Body of pancreas (tissue), 4 donors: ENCODE measurements at regions not wholly inside any gene's neighbourhood (a gene's known extent, or its start where the extent isn't known, plus 50 kb on each side); places are given as distances from the start of the nearest gene placed in this dataset.

Source experiments
- ATAC-seq: fragments of 150-250 bp; one replicate; pipeline ENCODE4 v1.9.1; 2016
- DNase-seq, 4 donors: peaks; one replicate each; pipeline ENCODE4 v3.0.0-alpha.2; 2019
- H3K27ac ChIP-seq, 4 donors: fragments of 200-600 bp; sonication (generic); 1 replicate in 3 of 4; 2 replicates in 1 of 4; pipeline versions ENCODE4 v1.5.1 to v1.6.1; 2016 to 2019; ENCODE audit warnings: mild to moderate bottlenecking in 1 of 4, mixed read lengths in 1 of 4, moderate library complexity in 1 of 4
- H3K27me3 ChIP-seq, 2 donors: fragments of 200-600 bp; sonication (generic); one replicate each; pipeline ENCODE4 v1.6.0; 2016; ENCODE audit warnings: mild to moderate bottlenecking in 1 of 2
- H3K36me3 ChIP-seq, 2 donors: fragments of 200-600 bp; sonication (generic); replicated peaks in 1 of 2; 2 replicates each; pipeline ENCODE4 v1.5.1; 2016; ENCODE audit warnings: low read depth in 2 of 2; ENCODE audit not compliant: insufficient read depth in 1 of 2
- H3K4me1 ChIP-seq: fragments of 200-600 bp; sonication (generic); one replicate; pipeline ENCODE4 v1.6.0; 2016
- H3K4me3 ChIP-seq, 2 donors: fragments of 200-600 bp; sonication (generic); 1 replicate in 1 of 2; 2 replicates in 1 of 2; pipeline ENCODE4 v1.5.1; 2016 to 2019
- H3K9me3 ChIP-seq, 3 donors: fragments of 200-600 bp; sonication (generic); 1 replicate in 2 of 3; 2 replicates in 1 of 3; pipeline ENCODE4 v1.5.1; 2016
- CTCF ChIP-seq, 7 experiments: fragments of 450-650 bp in 4 of 7; fragments of 200-600 bp in 3 of 7; sonication (generic) in 3 of 7; IDR thresholded peaks; one replicate each; pipeline ENCODE4 v1.5.1; 2016 to 2019; ENCODE audit warnings: antibody characterized with exemption in 7 of 7
- POLR2A ChIP-seq, 3 donors: fragments of 450-650 bp; IDR thresholded peaks; one replicate each; pipeline ENCODE4 v1.6.1; 2016; ENCODE audit warnings: antibody characterized with exemption in 3 of 3, mild to moderate bottlenecking in 2 of 3
- WGBS, 2 donors: methylation state at CpG; one replicate each; pipeline ENCODE4 v1.1.5; 2017; 5-methylcytosine and 5-hydroxymethylcytosine counted together
- intact Hi-C: fragments of 100-400 bp; cut with DNase I; formaldehyde crosslinking; loops from one replicate; pipeline ENCODE4 v1.15.1; 2023

GRCh38 chr13:37450276-37450675, 148.3 kb downstream of the POSTN start:
- WGBS, 2 donors, result 56 to 76% methylated on average over 2 of the region's 2 CpGs
- no peaks in the 10 kb centered on the region for H3K4me1 ChIP-seq
- ATAC-seq (no peak), DNase-seq (no peak)
- no peaks in the 10 kb centered on the region for H3K27me3 ChIP-seq
- intact Hi-C loops, result no loop called here
- no peaks in the 10 kb centered on the region for H3K9me3 ChIP-seq
- no peaks in the 10 kb centered on the region for H3K36me3 ChIP-seq
- no peak overlapping the region for H3K4me3 ChIP-seq
- TF ChIP-seq CTCF (IDR thresholded peaks at IDR 0.05) (no peak), POLR2A (IDR thresholded peaks at IDR 0.05) (no peak)
- no peak overlapping the region for H3K27ac ChIP-seq

- ATAC-seq (no peak), DNase-seq (no peak)
- no peaks in the 10 kb centered on the region for H3K36me3 ChIP-seq
- no peaks in the 10 kb centered on the region for H3K4me1 ChIP-seq
- TF ChIP-seq POLR2A (IDR thresholded peaks at IDR 0.05) (no peak), CTCF (IDR thresholded peaks at IDR 0.05) (no peak)
- no peak overlapping the region for H3K27ac ChIP-seq
- intact Hi-C loops, result no loop called here
- no peaks in the 10 kb centered on the region for H3K9me3 ChIP-seq
- H3K27me3 ChIP-seq, result no peaks in the 10 kb centered on the region
- WGBS, 2 donors, result 27 to 40% methylated on average over 1 of the region's 1 CpG
- no peak overlapping the region for H3K4me3 ChIP-seq
Measured at GRCh38 chr13:37448153-37448552, 150.4 kb downstream of the POSTN start.

- Histone ChIP-seq H3K27me3 (no peaks in the 10 kb centered on the region), H3K4me1 (no peaks in the 10 kb centered on the region), H3K27ac (no peak overlapping the region), H3K36me3 (no peaks in the 10 kb centered on the region), H3K4me3 (no peak overlapping the region), H3K9me3 (no peaks in the 10 kb centered on the region)
- no peak for ATAC-seq
- 57 to 69% methylated on average over 3 of the region's 3 CpGs for WGBS, 2 donors
- peak in 1 of 4 donors; percentile 2 for DNase-seq
- TF ChIP-seq CTCF (IDR thresholded peaks at IDR 0.05) (no peak), POLR2A (IDR thresholded peaks at IDR 0.05) (no peak)
- intact Hi-C loops, result no loop called here
Measured at GRCh38 chr13:37446503-37446902, 152.1 kb downstream of the POSTN start.

- intact Hi-C loops, result no loop called here
- 5 to 23% methylated on average over 1 of the region's 1 CpG for WGBS, 2 donors
- H3K4me1 ChIP-seq, result no peaks in the 10 kb centered on the region
- no peaks in the 10 kb centered on the region for H3K9me3 ChIP-seq
- no peaks in the 10 kb centered on the region for H3K36me3 ChIP-seq
- TF ChIP-seq POLR2A (IDR thresholded peaks at IDR 0.05), result no peak
- no peak for TF ChIP-seq CTCF (IDR thresholded peaks at IDR 0.05)
- ATAC-seq (no peak), DNase-seq (no peak)
- no peak overlapping the region for H3K4me3 ChIP-seq
- no peak overlapping the region for H3K27ac ChIP-seq
- no peaks in the 10 kb centered on the region for H3K27me3 ChIP-seq
Measured at GRCh38 chr13:37443538-37443937, 155.0 kb downstream of the POSTN start.

GRCh38 chr13:37442996-37443395, 155.6 kb downstream of the POSTN start:
- intact Hi-C loops, result no loop called here
- no peak overlapping the region for H3K27ac ChIP-seq
- H3K4me1 ChIP-seq, result no peaks in the 10 kb centered on the region
- no peaks in the 10 kb centered on the region for H3K9me3 ChIP-seq
- DNase-seq, result no peak
- TF ChIP-seq POLR2A (IDR thresholded peaks at IDR 0.05) (no peak), CTCF (IDR thresholded peaks at IDR 0.05) (no peak)
- no peak for ATAC-seq
- 67 to 95% methylated on average over 1 of the region's 1 CpG for WGBS, 2 donors
- H3K27me3 ChIP-seq, result no peaks in the 10 kb centered on the region
- H3K4me3 ChIP-seq, result no peak overlapping the region
- no peaks in the 10 kb centered on the region for H3K36me3 ChIP-seq
